ENCODE measurements at regions not wholly inside any gene's neighbourhood (a gene's known extent, or its start where the extent isn't known, plus 50 kb on each side); places are given as distances from the start of the nearest gene placed in this dataset.

DNA sequence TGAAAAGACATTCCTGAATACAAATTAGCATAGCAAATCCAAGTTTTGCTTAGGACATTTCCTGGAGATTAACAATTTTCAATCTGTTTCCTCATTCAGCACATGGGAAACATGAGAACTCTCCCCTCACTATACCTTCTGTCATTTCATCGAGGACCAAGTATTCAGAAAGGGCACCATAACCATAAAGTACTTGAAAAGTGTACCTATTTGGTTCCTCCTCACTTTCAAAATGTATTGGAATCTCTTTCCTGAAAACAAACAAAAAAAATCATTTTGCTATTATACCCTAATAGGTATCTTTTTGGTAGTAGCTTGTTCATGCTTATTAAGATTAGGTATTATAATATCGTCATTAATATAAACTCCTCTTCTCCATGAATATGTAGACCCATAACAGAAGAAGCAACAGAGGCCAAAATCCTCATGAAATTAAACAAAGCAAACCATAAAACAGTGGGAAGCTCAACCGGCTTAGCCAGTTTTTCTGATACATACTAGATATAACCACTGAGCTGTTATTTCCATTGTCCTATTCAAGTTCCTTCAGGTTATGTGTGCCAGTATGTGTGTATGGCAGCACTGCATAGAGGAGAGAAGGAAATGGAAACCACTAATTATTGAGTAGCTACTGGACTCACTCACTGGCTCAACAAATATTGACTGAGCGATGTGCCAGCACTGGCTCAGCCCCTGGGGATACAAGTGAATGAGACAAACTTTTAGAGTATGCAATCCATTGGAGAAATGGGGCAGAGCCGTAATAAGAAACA lies 274.0 kb downstream of the MAFB start:
- no peak for ATAC-seq
- no peaks in the 10 kb centered on the region for H3K27me3 ChIP-seq (ENCODE audit: control insufficient read depth in 2 of 2, insufficient read depth in 2 of 2, low read length in 2 of 2)
- H3K9me3 ChIP-seq (ENCODE audit: control insufficient read depth in 2 of 3, low read length in 3 of 3) = no peaks in the 10 kb centered on the region
- POLR2A ChIA-PET = no interaction called here
- H3K27ac ChIP-seq (ENCODE audit: low read depth, low read length) = no peak overlapping the region
- no peak overlapping the region for H3K27ac Mint-ChIP-seq
- CTCF ChIA-PET = no interaction called here
- H3K27me3 Mint-ChIP-seq = peaks cover 0 to 13% (median 7%) of the 10 kb centered on the region in 5 donors
- H3K9me3 Mint-ChIP-seq = peaks cover 0 to 15% (median 3%) of the 10 kb centered on the region in 11 donors
- intact Hi-C loops (cut with micrococcal nuclease) = no loop called here
- no peaks in the 10 kb centered on the region for H3K36me3 ChIP-seq (ENCODE audit: control insufficient read depth in 2 of 3, insufficient read depth in 3 of 3, low read length in 3 of 3)
- no peak overlapping the region for H3K4me3 Mint-ChIP-seq
- H3K4me1 Mint-ChIP-seq = no peaks in the 10 kb centered on the region
- H3K4me1 ChIP-seq (ENCODE audit: control insufficient read depth in 2 of 2, insufficient read depth in 2 of 2, low read length in 2 of 2) = no peaks in the 10 kb centered on the region
- DNase-seq = no peak
- no peaks in the 10 kb centered on the region for H3K36me3 Mint-ChIP-seq
- no peak overlapping the region for H3K4me3 ChIP-seq (ENCODE audit: low read length)

DNA sequence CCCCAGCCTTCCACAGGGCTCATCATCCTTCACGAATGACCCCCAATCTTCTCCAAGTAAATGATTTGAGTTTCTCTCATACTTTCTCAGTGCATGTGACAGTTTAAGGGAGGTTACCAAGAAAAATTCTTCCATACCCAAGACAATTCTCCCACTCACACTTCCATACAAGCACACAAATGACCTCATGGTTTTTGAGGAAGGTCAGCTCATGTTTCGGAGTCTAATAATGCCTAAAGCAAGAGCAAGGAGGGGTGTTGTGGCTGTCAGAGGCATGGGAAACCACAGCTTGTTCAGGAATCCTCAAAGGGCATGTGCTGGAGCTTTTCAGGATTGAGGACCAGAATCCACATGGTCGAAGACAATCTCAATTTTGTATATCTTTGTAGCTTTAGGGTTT lies 279.0 kb downstream of the MAFB start:
- POLR2A ChIA-PET = no interaction called here
- H3K27me3 Mint-ChIP-seq = peaks cover 0 to 19% (median 7%) of the 10 kb centered on the region in 5 donors
- H3K36me3 ChIP-seq (ENCODE audit: control insufficient read depth in 2 of 3, insufficient read depth in 3 of 3, low read length in 3 of 3) = no peaks in the 10 kb centered on the region
- no peaks in the 10 kb centered on the region for H3K4me1 Mint-ChIP-seq
- ATAC-seq = no peak
- H3K4me1 ChIP-seq (ENCODE audit: control insufficient read depth in 2 of 2, insufficient read depth in 2 of 2, low read length in 2 of 2) = no peaks in the 10 kb centered on the region
- H3K27me3 ChIP-seq (ENCODE audit: control insufficient read depth in 2 of 2, insufficient read depth in 2 of 2, low read length in 2 of 2) = no peaks in the 10 kb centered on the region
- intact Hi-C loops (cut with micrococcal nuclease) = no loop called here
- H3K4me3 Mint-ChIP-seq = no peak overlapping the region
- DNase-seq = no peak
- no peak overlapping the region for H3K27ac Mint-ChIP-seq
- no peaks in the 10 kb centered on the region for H3K36me3 Mint-ChIP-seq
- no peaks in the 10 kb centered on the region for H3K9me3 ChIP-seq (ENCODE audit: control insufficient read depth in 2 of 3, low read length in 3 of 3)
- H3K9me3 Mint-ChIP-seq = peaks cover 0 to 5% (median 0%) of the 10 kb centered on the region in 11 donors
- no peak overlapping the region for H3K27ac ChIP-seq (ENCODE audit: low read depth, low read length)
- H3K4me3 ChIP-seq (ENCODE audit: low read length) = no peak overlapping the region
- CTCF ChIA-PET = no interaction called here

GRCh38 chr20:40397467-40397866 lies 291.6 kb downstream of the MAFB start:
- no peaks in the 10 kb centered on the region for H3K36me3 ChIP-seq (ENCODE audit: control insufficient read depth in 2 of 3, insufficient read depth in 3 of 3, low read length in 3 of 3)
- POLR2A ChIA-PET = no interaction called here
- ATAC-seq = no peak

GRCh38 chr20:40393197-40394079 lies 295.6 kb downstream of the MAFB start:
- Mint-ChIP-seq H3K27ac (no peak overlapping the region), H3K9me3 (peaks cover 0 to 10% (median 2%) of the 10 kb centered on the region in 11 donors)
- no peak for DNase-seq

More at GRCh38 chr20:40397467-40397866, 291.6 kb downstream of the MAFB start:
- H3K27me3 ChIP-seq (ENCODE audit: control insufficient read depth in 2 of 2, insufficient read depth in 2 of 2, low read length in 2 of 2) = no peaks in the 10 kb centered on the region
- intact Hi-C loops (cut with micrococcal nuclease) = no loop called here
- H3K4me3 Mint-ChIP-seq = no peak overlapping the region
- no peaks in the 10 kb centered on the region for H3K4me1 Mint-ChIP-seq
- no peak overlapping the region for H3K27ac Mint-ChIP-seq
- peaks cover 0 to under 1% (median 0%) of the 10 kb centered on the region in 3 experiments for H3K9me3 ChIP-seq (ENCODE audit: control insufficient read depth in 2 of 3, low read length in 3 of 3)
- H3K36me3 Mint-ChIP-seq = no peaks in the 10 kb centered on the region
- no peak overlapping the region for H3K4me3 ChIP-seq (ENCODE audit: low read length)
- DNase-seq = no peak
- peaks cover 0 to 7% (median 2%) of the 10 kb centered on the region in 11 donors for H3K9me3 Mint-ChIP-seq
- CTCF ChIA-PET = no interaction called here
- H3K27me3 Mint-ChIP-seq = no peaks in the 10 kb centered on the region
- no peaks in the 10 kb centered on the region for H3K4me1 ChIP-seq (ENCODE audit: control insufficient read depth in 2 of 2, insufficient read depth in 2 of 2, low read length in 2 of 2)
- H3K27ac ChIP-seq (ENCODE audit: low read depth, low read length) = no peak overlapping the region

DNA sequence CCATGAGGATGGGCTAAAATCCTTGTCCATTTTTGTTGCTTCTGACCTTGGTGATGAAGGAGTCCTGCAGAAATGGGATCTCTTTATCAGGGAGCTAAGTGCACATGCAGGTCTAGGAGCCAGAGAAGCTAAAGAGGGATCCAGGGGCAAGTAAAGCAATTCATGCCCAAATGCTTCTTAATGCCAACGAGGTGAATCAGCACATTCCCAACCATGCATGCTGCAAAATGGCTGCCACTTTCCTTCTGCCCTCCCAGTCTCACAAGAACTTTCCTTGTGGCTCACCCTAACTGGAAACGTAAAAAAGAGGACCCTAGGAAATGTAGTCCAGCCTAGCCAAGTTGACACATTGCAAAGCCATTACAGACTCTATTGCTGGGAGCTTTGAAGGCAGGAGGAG lies 298.4 kb downstream of the MAFB start:
- POLR2A ChIA-PET = no interaction called here

More at GRCh38 chr20:40393197-40394079, 295.6 kb downstream of the MAFB start:
- Histone ChIP-seq H3K36me3 (ENCODE audit: control insufficient read depth in 2 of 3, insufficient read depth in 3 of 3, low read length in 3 of 3) (no peaks in the 10 kb centered on the region), H3K4me1 (ENCODE audit: control insufficient read depth in 2 of 2, insufficient read depth in 2 of 2, low read length in 2 of 2) (no peaks in the 10 kb centered on the region), H3K4me3 (ENCODE audit: low read length) (no peak overlapping the region), H3K9me3 (ENCODE audit: control insufficient read depth in 2 of 3, low read length in 3 of 3) (no peaks in the 10 kb centered on the region), H3K27me3 (ENCODE audit: control insufficient read depth in 2 of 2, insufficient read depth in 2 of 2, low read length in 2 of 2) (no peaks in the 10 kb centered on the region), H3K27ac (ENCODE audit: low read depth, low read length) (no peak overlapping the region)
- ATAC-seq = no peak
- Mint-ChIP-seq H3K4me3 (no peak overlapping the region), H3K27me3 (peaks cover 0 to 8% (median 6%) of the 10 kb centered on the region in 5 donors), H3K4me1 (no peaks in the 10 kb centered on the region), H3K36me3 (no peaks in the 10 kb centered on the region)
- intact Hi-C loops (cut with micrococcal nuclease) = no loop called here
- ChIA-PET CTCF (no interaction called here), POLR2A (no interaction called here)

DNA sequence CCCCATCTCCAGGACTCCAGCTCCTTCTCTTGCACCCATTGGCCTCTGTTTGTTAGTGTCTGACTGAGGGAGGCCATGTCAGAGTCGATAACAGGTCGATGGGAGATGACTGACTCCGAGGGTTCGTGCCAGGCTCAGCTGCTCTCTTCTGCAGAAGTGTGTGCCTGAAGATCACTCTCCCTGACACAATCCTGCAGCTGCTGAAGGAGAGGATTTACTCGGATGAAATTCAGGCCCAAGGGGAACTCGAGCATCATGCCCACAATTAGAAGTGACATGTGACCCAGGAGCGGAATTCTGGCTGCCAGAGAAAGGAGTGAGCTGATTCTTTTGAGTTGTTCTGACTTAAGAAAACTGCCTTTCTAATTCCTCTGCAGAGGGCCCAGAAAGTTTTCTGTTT lies 318.2 kb downstream of the MAFB start:
- no peaks in the 10 kb centered on the region for H3K4me1 ChIP-seq (ENCODE audit: control insufficient read depth in 2 of 2, insufficient read depth in 2 of 2, low read length in 2 of 2)
- Mint-ChIP-seq H3K36me3 (no peaks in the 10 kb centered on the region), H3K4me3 (no peak overlapping the region), H3K9me3 (peaks cover 0 to 18% (median 2%) of the 10 kb centered on the region in 11 donors), H3K4me1 (no peaks in the 10 kb centered on the region), H3K27ac (no peak overlapping the region), H3K27me3 (peaks cover 0 to 4% (median 0%) of the 10 kb centered on the region in 5 donors)
- ATAC-seq = no peak
- intact Hi-C loops (cut with micrococcal nuclease) = no loop called here
- no peak overlapping the region for H3K4me3 ChIP-seq (ENCODE audit: low read length)
- no peak for DNase-seq
- no peaks in the 10 kb centered on the region for H3K9me3 ChIP-seq (ENCODE audit: control insufficient read depth in 2 of 3, low read length in 3 of 3)
- H3K27me3 ChIP-seq (ENCODE audit: control insufficient read depth in 2 of 2, insufficient read depth in 2 of 2, low read length in 2 of 2) = no peaks in the 10 kb centered on the region
- no peak overlapping the region for H3K27ac ChIP-seq (ENCODE audit: low read depth, low read length)
- ChIA-PET POLR2A (no interaction called here), CTCF (no interaction called here)
- H3K36me3 ChIP-seq (ENCODE audit: control insufficient read depth in 2 of 3, insufficient read depth in 3 of 3, low read length in 3 of 3) = no peaks in the 10 kb centered on the region

More for the DNA sequence above, 298.4 kb downstream of the MAFB start:
- no peaks in the 10 kb centered on the region for H3K36me3 Mint-ChIP-seq
- no peak overlapping the region for H3K4me3 Mint-ChIP-seq
- H3K36me3 ChIP-seq (ENCODE audit: control insufficient read depth in 2 of 3, insufficient read depth in 3 of 3, low read length in 3 of 3) = no peaks in the 10 kb centered on the region
- CTCF ChIA-PET = no interaction called here
- H3K27me3 Mint-ChIP-seq = peaks cover 0 to 8% (median 6%) of the 10 kb centered on the region in 5 donors
- H3K4me1 Mint-ChIP-seq = no peaks in the 10 kb centered on the region
- H3K27ac Mint-ChIP-seq = no peak overlapping the region
- DNase-seq (no peak), ATAC-seq (no peak)
- no peaks in the 10 kb centered on the region for H3K4me1 ChIP-seq (ENCODE audit: control insufficient read depth in 2 of 2, insufficient read depth in 2 of 2, low read length in 2 of 2)
- H3K27ac ChIP-seq (ENCODE audit: low read depth, low read length) = no peak overlapping the region
- intact Hi-C loops (cut with micrococcal nuclease) = no loop called here
- H3K9me3 ChIP-seq (ENCODE audit: control insufficient read depth in 2 of 3, low read length in 3 of 3) = no peaks in the 10 kb centered on the region
- peaks cover 0 to 16% (median 4%) of the 10 kb centered on the region in 11 donors for H3K9me3 Mint-ChIP-seq
- H3K27me3 ChIP-seq (ENCODE audit: control insufficient read depth in 2 of 2, insufficient read depth in 2 of 2, low read length in 2 of 2) = no peaks in the 10 kb centered on the region
- H3K4me3 ChIP-seq (ENCODE audit: low read length) = no peak overlapping the region

All from naive thymus-derived CD4-positive, alpha-beta T cell (primary cell).